Fibroblast of lung (primary cell): ENCODE measurements at regions not wholly inside any gene's neighbourhood (a gene's known extent, or its start where the extent isn't known, plus 50 kb on each side); places are given as distances from the start of the nearest gene placed in this dataset.

Experiments
- DNase-seq, 2 donors: peaks; one replicate each; pipeline versions ENCODE4 v3.0.0 to v3.0.0-alpha.2; 2010; ENCODE audit warnings: low read depth in 2 of 2
- H2AFZ ChIP-seq: 2 replicates; pipeline ENCODE4 v1.5.1; 2012; ENCODE audit warnings: low read length, control low read depth, inconsistent platforms
- H3K27ac ChIP-seq: 2 replicates; pipeline ENCODE4 v1.5.1; 2011; ENCODE audit warnings: low read length, control low read depth; ENCODE audit not compliant: insufficient read depth
- H3K27me3 ChIP-seq: 2 replicates; pipeline ENCODE4 v1.5.1; 2011; ENCODE audit warnings: mild to moderate bottlenecking, low read length; ENCODE audit not compliant: control insufficient read depth, insufficient read depth
- H3K36me3 ChIP-seq: 2 replicates; pipeline ENCODE4 v1.5.1; 2011; ENCODE audit warnings: low read length; ENCODE audit not compliant: control insufficient read depth, insufficient read depth
- H3K4me1 ChIP-seq: 2 replicates; pipeline ENCODE4 v1.5.1; 2011; ENCODE audit warnings: low read length; ENCODE audit not compliant: control insufficient read depth, insufficient read depth; ENCODE audit errors: extremely low read depth
- H3K4me2 ChIP-seq: 2 replicates; pipeline ENCODE4 v1.5.1; 2011; ENCODE audit warnings: low read length, control low read depth; ENCODE audit not compliant: insufficient read depth; ENCODE audit errors: extremely low read depth
- H3K4me3 ChIP-seq, 4 experiments: fragments of 200-600 bp in 1 of 4; sonication (generic) in 1 of 4; replicated peaks in 1 of 4; 2 replicates each; pipeline ENCODE4 v1.5.1; 2011 to 2016; ENCODE audit warnings: low read length in 4 of 4, low read depth in 3 of 4, mild to moderate bottlenecking in 3 of 4, control low read depth in 2 of 4, inconsistent platforms in 1 of 4, mixed read lengths in 1 of 4; ENCODE audit not compliant: insufficient read depth in 1 of 4; ENCODE audit errors: control extremely low read depth in 1 of 4
- H3K79me2 ChIP-seq: 2 replicates; pipeline ENCODE4 v1.5.1; 2012; ENCODE audit warnings: mild to moderate bottlenecking, low read length, inconsistent platforms; ENCODE audit not compliant: control insufficient read depth, insufficient read depth
- H3K9ac ChIP-seq: 2 replicates; pipeline ENCODE4 v1.5.1; 2011; ENCODE audit warnings: mild to moderate bottlenecking, low read length, control low read depth; ENCODE audit not compliant: insufficient read depth
- H3K9me3 ChIP-seq: 2 replicates; pipeline ENCODE4 v1.5.1; 2012; ENCODE audit warnings: low read depth, low read length; ENCODE audit not compliant: control insufficient read depth, insufficient read depth
- H4K20me1 ChIP-seq: 2 replicates; pipeline ENCODE4 v1.5.1; 2011; ENCODE audit warnings: low read length; ENCODE audit not compliant: control insufficient read depth, insufficient read depth; ENCODE audit errors: extremely low read depth
- EZH2 ChIP-seq: IDR thresholded peaks from 2 replicates; pipeline ENCODE4 v1.5.1; 2012; ENCODE audit warnings: low read length, control low read depth, mild to moderate bottlenecking; ENCODE audit errors: missing control alignments
- TF ChIP-seq, protein P1 (sequence below), 2 donors: IDR thresholded peaks in 1 of 2; conservative IDR thresholded peaks in 1 of 2; 1 replicate in 1 of 2; 2 replicates in 1 of 2; pipeline ENCODE4 v1.5.1; 2011 to 2012; ENCODE audit warnings: low read length in 2 of 2, control low read depth in 1 of 2, inconsistent platforms in 1 of 2, low read depth in 1 of 2, mild to moderate bottlenecking in 1 of 2

DNA sequence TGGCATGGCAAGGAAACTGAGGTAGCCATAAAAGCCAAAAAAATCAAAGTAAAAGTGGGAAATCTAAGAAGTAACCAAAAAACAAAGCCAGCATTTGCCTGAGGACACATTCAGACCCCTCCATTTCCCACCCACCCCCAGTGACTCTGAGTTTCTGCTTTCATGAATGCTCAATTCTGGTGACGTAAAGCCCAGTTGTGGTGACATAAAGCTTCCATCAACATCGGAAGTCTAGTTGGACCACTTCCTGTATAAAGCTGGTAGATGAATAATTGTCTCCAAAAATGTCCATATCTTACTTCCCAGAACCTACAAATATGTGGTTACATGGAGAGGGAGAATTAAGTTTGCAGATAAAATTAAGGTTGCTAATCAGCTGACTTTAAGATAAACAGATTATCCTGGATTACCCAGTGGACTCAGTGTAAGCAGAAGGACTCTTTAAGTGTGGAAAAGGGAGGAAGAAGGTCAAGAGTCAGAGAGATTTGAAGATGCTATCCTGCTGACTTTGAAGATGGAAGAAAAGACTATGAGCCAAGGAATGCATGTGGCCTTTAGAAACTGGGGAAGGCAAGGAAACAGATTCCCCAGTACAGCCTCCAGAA, 62.0 kb upstream of the ST3GAL6 start:
- Histone ChIP-seq H2AFZ (no peak overlapping the region), H3K27ac (no peak overlapping the region), H3K4me2 (no peak overlapping the region), H4K20me1 (no peaks in the 10 kb centered on the region), H3K79me2 (no peaks in the 10 kb centered on the region), H3K36me3 (no peaks in the 10 kb centered on the region), H3K4me1 (peaks cover 2% of the 10 kb centered on the region), H3K4me3 (no peak overlapping the region), H3K27me3 (no peaks in the 10 kb centered on the region), H3K9ac (no peak overlapping the region), H3K9me3 (no peaks in the 10 kb centered on the region)
- no peak for DNase-seq
- TF ChIP-seq, protein P1, sequence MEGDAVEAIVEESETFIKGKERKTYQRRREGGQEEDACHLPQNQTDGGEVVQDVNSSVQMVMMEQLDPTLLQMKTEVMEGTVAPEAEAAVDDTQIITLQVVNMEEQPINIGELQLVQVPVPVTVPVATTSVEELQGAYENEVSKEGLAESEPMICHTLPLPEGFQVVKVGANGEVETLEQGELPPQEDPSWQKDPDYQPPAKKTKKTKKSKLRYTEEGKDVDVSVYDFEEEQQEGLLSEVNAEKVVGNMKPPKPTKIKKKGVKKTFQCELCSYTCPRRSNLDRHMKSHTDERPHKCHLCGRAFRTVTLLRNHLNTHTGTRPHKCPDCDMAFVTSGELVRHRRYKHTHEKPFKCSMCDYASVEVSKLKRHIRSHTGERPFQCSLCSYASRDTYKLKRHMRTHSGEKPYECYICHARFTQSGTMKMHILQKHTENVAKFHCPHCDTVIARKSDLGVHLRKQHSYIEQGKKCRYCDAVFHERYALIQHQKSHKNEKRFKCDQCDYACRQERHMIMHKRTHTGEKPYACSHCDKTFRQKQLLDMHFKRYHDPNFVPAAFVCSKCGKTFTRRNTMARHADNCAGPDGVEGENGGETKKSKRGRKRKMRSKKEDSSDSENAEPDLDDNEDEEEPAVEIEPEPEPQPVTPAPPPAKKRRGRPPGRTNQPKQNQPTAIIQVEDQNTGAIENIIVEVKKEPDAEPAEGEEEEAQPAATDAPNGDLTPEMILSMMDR (conservative IDR thresholded peaks at IDR 0.05 in 1 of 2, IDR thresholded peaks at IDR 0.05 in 1 of 2; ENCODE audit: low read depth in 1 of 2, low read length in 2 of 2): no peak
- TF ChIP-seq EZH2: no peak

DNA sequence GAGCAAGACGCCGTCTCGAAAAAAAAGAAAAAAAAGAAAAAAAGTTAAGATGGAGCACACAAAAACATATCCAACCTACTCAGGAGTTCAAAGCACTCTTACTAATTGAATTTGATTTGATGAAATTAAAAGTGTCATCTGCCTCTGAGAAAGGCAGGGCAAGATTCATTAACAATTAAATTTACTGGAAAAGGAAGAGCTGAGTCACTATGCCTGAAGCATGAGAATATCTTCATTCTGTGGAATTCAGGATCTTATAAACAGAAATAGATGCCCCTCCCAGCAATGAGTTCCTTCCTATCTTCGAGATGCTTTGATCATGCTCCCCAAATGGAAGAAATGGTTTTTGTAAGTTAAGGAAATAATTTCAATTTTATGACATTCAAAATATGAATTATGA, 61.0 kb upstream of the ST3GAL6 start:
- TF ChIP-seq, protein P1 (conservative IDR thresholded peaks at IDR 0.05 in 1 of 2, IDR thresholded peaks at IDR 0.05 in 1 of 2; ENCODE audit: low read depth in 1 of 2, low read length in 2 of 2): no peak
- no peak for TF ChIP-seq EZH2
- DNase-seq: peak in 1 of 2 donors; percentile 36

DNA sequence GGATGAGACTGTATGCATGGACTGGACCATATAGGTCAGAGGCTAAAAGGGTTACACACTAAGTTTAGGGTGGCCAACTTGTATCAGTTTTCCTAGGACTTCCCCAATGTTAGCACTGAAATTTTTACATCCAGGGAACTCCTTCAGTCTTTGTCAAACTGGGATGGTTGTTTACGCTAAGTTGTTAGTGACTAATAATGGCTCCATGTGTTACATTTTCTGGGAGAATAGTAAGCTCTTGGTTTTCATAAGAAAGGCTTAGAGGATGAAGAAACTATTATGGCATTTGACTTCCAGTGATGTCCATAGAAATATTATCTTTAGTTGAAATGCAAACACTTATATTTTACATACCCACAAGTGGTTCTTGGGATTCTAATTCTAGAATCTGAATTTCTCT, 57.9 kb upstream of the ST3GAL6 start:
- no peak overlapping the region for H2AFZ ChIP-seq
- H4K20me1 ChIP-seq: no peaks in the 10 kb centered on the region
- no peak overlapping the region for H3K4me2 ChIP-seq
- H3K36me3 ChIP-seq: no peaks in the 10 kb centered on the region
- H3K9ac ChIP-seq: no peak overlapping the region
- no peaks in the 10 kb centered on the region for H3K27me3 ChIP-seq
- no peaks in the 10 kb centered on the region for H3K79me2 ChIP-seq
- no peak overlapping the region for H3K27ac ChIP-seq
- TF ChIP-seq, protein P1 (conservative IDR thresholded peaks at IDR 0.05 in 1 of 2, IDR thresholded peaks at IDR 0.05 in 1 of 2; ENCODE audit: low read depth in 1 of 2, low read length in 2 of 2): no peak
- no peak for TF ChIP-seq EZH2
- peaks cover 2% of the 10 kb centered on the region for H3K4me1 ChIP-seq
- H3K4me3 ChIP-seq: no peak overlapping the region
- peak in 1 of 2 donors; percentile 61 for DNase-seq
- no peaks in the 10 kb centered on the region for H3K9me3 ChIP-seq

More for the DNA sequence above, 61.0 kb upstream of the ST3GAL6 start:
- Histone ChIP-seq H3K9ac (no peak overlapping the region), H4K20me1 (no peaks in the 10 kb centered on the region), H3K36me3 (no peaks in the 10 kb centered on the region), H3K79me2 (no peaks in the 10 kb centered on the region), H3K4me1 (peaks cover 2% of the 10 kb centered on the region), H3K4me2 (no peak overlapping the region), H3K9me3 (no peaks in the 10 kb centered on the region), H3K27ac (no peak overlapping the region), H3K27me3 (no peaks in the 10 kb centered on the region), H3K4me3 (no peak overlapping the region), H2AFZ (no peak overlapping the region)
